ENCODE measurements at regions not wholly inside any gene's neighbourhood (a gene's known extent, or its start where the extent isn't known, plus 50 kb on each side); places are given as distances from the start of the nearest gene placed in this dataset.

DNA sequence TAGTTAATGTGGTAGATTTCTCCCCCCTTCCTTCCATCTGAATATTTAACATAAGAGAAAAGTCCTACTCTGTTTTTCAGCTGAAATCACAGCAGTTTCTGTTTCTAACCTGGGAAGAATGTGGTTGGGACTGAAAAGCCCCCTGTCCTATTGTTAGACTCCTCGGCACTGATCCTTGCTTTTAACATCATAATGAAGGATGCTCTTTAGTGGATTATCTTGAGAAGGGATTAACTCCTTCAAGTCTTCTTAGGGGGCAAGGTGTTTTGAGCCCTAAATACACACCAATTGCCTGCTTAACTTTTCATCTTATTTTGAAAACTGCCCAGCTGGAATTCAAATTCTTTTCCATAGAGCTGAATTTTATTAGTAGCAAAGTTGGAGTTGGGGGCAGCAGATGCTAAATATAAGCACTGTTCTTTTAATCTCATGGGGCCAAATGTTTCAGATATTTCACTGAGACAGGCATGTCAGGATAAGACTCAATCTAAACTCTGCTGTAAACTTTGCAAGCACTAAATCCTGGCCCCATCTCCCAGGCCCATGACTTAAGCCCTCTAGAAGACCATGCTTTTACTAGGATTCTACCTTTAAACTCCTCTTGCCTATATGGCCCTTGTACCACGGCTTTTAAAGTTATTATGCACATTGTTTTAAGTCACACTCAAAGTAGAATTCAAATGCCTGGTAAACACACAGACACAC lies 243.2 kb upstream of the NR2F2 start:
- CTCF ChIA-PET, result no interaction called here
- no peaks in the 10 kb centered on the region for H3K9me3 Mint-ChIP-seq (ENCODE audit: low read depth, unreplicated experiment)
- intact Hi-C loops (cut with micrococcal nuclease; ENCODE audit: unreplicated experiment), result no loop called here
- H3K4me3 Mint-ChIP-seq (ENCODE audit: low read depth, unreplicated experiment), result no peak overlapping the region
- H3K4me1 Mint-ChIP-seq (ENCODE audit: low read depth, unreplicated experiment), result no peaks in the 10 kb centered on the region
- no peaks in the 10 kb centered on the region for H3K36me3 Mint-ChIP-seq (ENCODE audit: insufficient read depth, unreplicated experiment)
- DNase-seq, result no peak
- TF ChIP-seq CTCF (IDR thresholded peaks at IDR 0.05; ENCODE audit: unreplicated experiment), result no peak
- H3K27me3 Mint-ChIP-seq (ENCODE audit: unreplicated experiment), result no peaks in the 10 kb centered on the region
- no peak overlapping the region for H3K27ac Mint-ChIP-seq (ENCODE audit: unreplicated experiment)
- no TSS peak for BruUV-seq (replicated peaks)

- Mint-ChIP-seq H3K27me3 (ENCODE audit: unreplicated experiment) (no peaks in the 10 kb centered on the region), H3K27ac (ENCODE audit: unreplicated experiment) (no peak overlapping the region), H3K36me3 (ENCODE audit: insufficient read depth, unreplicated experiment) (no peaks in the 10 kb centered on the region), H3K4me1 (ENCODE audit: low read depth, unreplicated experiment) (no peaks in the 10 kb centered on the region), H3K4me3 (ENCODE audit: low read depth, unreplicated experiment) (no peak overlapping the region), H3K9me3 (ENCODE audit: low read depth, unreplicated experiment) (no peaks in the 10 kb centered on the region)
- intact Hi-C loops (cut with micrococcal nuclease; ENCODE audit: unreplicated experiment), result no loop called here
- CTCF ChIA-PET, result no interaction called here
- no TSS peak for BruUV-seq (replicated peaks)
- no peak for DNase-seq
- no peak for TF ChIP-seq CTCF (IDR thresholded peaks at IDR 0.05; ENCODE audit: unreplicated experiment)
Measured at GRCh38 chr15:96088650-96089049, 241.8 kb upstream of the NR2F2 start.

DNA sequence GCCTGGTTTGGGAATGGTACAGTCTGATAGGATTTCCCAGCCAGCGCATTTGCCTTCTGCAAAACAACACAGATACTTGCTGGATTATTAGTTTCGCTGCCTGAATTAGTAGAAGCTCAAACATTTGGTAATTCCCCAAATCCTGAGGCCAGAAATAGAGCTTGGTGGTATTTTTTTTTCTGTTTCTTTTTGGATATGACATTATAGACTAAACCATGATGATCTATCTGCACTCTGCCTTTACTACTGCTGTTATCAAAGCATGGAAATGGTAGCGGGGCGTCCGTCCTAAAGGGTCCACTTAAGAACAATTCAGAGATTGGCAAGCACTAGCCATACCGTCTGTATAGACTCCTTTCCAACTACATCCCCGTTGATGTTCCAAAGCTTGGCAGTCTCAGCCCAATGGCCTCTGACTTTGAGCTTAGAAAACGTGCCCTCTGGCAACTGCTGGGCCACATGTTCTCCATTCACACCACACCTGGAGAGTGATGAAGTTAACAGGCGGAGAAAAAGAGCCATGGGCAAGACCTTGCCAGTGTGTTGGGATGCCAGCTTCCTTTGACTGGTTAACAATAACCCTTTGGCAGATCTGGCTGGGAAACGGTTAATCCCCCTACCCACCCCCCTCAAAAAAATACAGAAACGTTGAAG lies 241.0 kb upstream of the NR2F2 start:
- Mint-ChIP-seq H3K27ac (ENCODE audit: unreplicated experiment) (no peak overlapping the region), H3K27me3 (ENCODE audit: unreplicated experiment) (no peaks in the 10 kb centered on the region), H3K36me3 (ENCODE audit: insufficient read depth, unreplicated experiment) (no peaks in the 10 kb centered on the region), H3K4me3 (ENCODE audit: low read depth, unreplicated experiment) (no peak overlapping the region), H3K4me1 (ENCODE audit: low read depth, unreplicated experiment) (no peaks in the 10 kb centered on the region), H3K9me3 (ENCODE audit: low read depth, unreplicated experiment) (no peaks in the 10 kb centered on the region)
- no peak for TF ChIP-seq CTCF (IDR thresholded peaks at IDR 0.05; ENCODE audit: unreplicated experiment)
- CTCF ChIA-PET, result no interaction called here
- intact Hi-C loops (cut with micrococcal nuclease; ENCODE audit: unreplicated experiment), result no loop called here
- no peak for DNase-seq
- BruUV-seq (replicated peaks), result no TSS peak

DNA sequence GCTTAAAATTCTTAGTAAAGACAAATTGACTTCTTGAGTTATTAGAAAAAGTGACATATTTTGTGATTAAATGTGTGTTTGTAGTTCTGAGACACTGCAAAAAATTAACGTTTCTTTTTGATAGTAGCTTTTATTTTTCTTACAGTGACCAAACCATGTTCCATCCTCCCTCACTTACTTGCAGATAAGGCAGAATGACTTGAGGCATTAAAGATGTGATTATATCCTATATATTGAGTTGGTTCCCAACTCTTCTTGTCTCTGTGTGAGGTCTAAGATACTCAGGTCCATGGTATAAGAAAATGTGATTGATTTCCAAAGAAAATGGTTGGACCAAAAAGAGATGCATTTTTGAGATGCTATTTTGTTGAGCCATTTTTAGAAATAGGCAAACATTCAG lies 238.3 kb upstream of the NR2F2 start:
- CTCF ChIA-PET, result no interaction called here
- Mint-ChIP-seq H3K27ac (ENCODE audit: unreplicated experiment) (no peak overlapping the region), H3K4me3 (ENCODE audit: low read depth, unreplicated experiment) (no peak overlapping the region), H3K4me1 (ENCODE audit: low read depth, unreplicated experiment) (no peaks in the 10 kb centered on the region), H3K9me3 (ENCODE audit: low read depth, unreplicated experiment) (no peaks in the 10 kb centered on the region), H3K27me3 (ENCODE audit: unreplicated experiment) (no peaks in the 10 kb centered on the region), H3K36me3 (ENCODE audit: insufficient read depth, unreplicated experiment) (no peaks in the 10 kb centered on the region)
- intact Hi-C loops (cut with micrococcal nuclease; ENCODE audit: unreplicated experiment), result no loop called here
- no TSS peak for BruUV-seq (replicated peaks)
- TF ChIP-seq CTCF (IDR thresholded peaks at IDR 0.05; ENCODE audit: unreplicated experiment), result no peak
- no peak for DNase-seq

All from Calu3 (cell line).